HEK293 (cell line): ENCODE measurements at regions not wholly inside any gene's neighbourhood (a gene's known extent, or its start where the extent isn't known, plus 50 kb on each side); places are given as distances from the start of the nearest gene placed in this dataset.

Source experiments
- CTCF ChIP-seq: fragments of 450-650 bp; formaldehyde crosslinking; IDR thresholded peaks from 2 replicates; pipeline ENCODE4 v1.5.1; 2016; ENCODE audit warnings: missing biosample characterization, missing genetic modification characterization
- PBX3 ChIP-seq: sonication (generic); formaldehyde crosslinking; IDR thresholded peaks from 2 replicates; pipeline ENCODE4 v1.8.1; 2022; ENCODE audit warnings: mild to moderate bottlenecking, moderate library complexity, missing genetic modification reagents
- TCF7L2 ChIP-seq: IDR thresholded peaks from 2 replicates; pipeline ENCODE4 v1.6.1; 2011; ENCODE audit warnings: low read depth, mild to moderate bottlenecking, inconsistent platforms, low read length, moderate library complexity, borderline replicate concordance
- YY1 ChIP-seq: fragments of 450-650 bp; formaldehyde crosslinking; IDR thresholded peaks from 2 replicates; pipeline ENCODE4 v1.5.1; 2018; ENCODE audit warnings: missing biosample characterization, missing genetic modification characterization
- ZNF10 ChIP-seq: fragments of 450-650 bp; formaldehyde crosslinking; IDR thresholded peaks from 2 replicates; pipeline ENCODE4 v1.5.1; 2017; ENCODE audit warnings: missing biosample characterization, missing genetic modification characterization
- ZNF211 ChIP-seq: fragments of 450-650 bp; formaldehyde crosslinking; IDR thresholded peaks from 2 replicates; pipeline ENCODE4 v1.5.1; 2016; ENCODE audit warnings: low read depth, missing biosample characterization, missing genetic modification characterization
- ZNF610 ChIP-seq: fragments of 450-650 bp; formaldehyde crosslinking; IDR thresholded peaks from 2 replicates; pipeline ENCODE4 v1.5.1; 2016; ENCODE audit warnings: missing biosample characterization, missing genetic modification characterization, borderline replicate concordance
- ZNF707 ChIP-seq: fragments of 450-650 bp; formaldehyde crosslinking; IDR thresholded peaks from 2 replicates; pipeline ENCODE4 v1.5.1; 2016; ENCODE audit warnings: missing biosample characterization, missing genetic modification characterization
- ZNF843 ChIP-seq: fragments of 450-650 bp; formaldehyde crosslinking; IDR thresholded peaks from 2 replicates; pipeline ENCODE4 v1.5.1; 2016; ENCODE audit warnings: missing biosample characterization, missing genetic modification characterization
- TF ChIP-seq, protein P1 (sequence below): fragments of 450-650 bp; formaldehyde crosslinking; IDR thresholded peaks from 2 replicates; pipeline ENCODE4 v1.5.1; 2016; ENCODE audit warnings: missing biosample characterization, missing genetic modification characterization
- TF ChIP-seq, protein P2 (sequence below): fragments of 450-650 bp; formaldehyde crosslinking; IDR thresholded peaks from 2 replicates; pipeline ENCODE4 v1.5.1; 2016; ENCODE audit warnings: missing biosample characterization, missing genetic modification characterization

DNA sequence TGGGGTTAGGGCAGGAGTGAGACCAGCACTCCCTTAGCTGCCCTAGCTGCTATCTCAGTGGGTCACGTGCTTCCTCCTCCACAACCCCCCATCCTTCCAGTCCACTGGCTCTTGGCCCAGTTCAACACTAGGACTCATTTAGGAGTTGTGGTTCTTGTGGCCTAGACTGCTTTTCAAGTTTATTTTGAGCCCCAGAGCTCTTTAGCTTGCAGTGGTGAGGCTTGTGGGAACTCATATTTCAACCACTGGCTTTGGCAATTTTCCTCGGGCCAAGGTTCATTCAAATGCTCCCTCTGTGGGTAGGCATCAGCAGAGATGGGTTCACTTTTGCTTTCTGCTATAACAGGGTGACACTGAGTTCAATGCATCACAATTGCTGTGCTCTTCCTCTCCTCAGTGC is 436.2 kb upstream of the SLITRK5 start:
- TF ChIP-seq PBX3 (CRISPR knock-in tag) (no peak), ZNF10 (no peak), TCF7L2 (no peak), ZNF707 (tag by site-specific recombination) (no peak), CTCF (tag by site-specific recombination) (no peak), YY1 (tag by site-specific recombination) (no peak), ZNF610 (tag by site-specific recombination) (no peak), ZNF211 (no peak), ZNF843 (tag by site-specific recombination) (no peak)
- TF ChIP-seq, protein P1, sequence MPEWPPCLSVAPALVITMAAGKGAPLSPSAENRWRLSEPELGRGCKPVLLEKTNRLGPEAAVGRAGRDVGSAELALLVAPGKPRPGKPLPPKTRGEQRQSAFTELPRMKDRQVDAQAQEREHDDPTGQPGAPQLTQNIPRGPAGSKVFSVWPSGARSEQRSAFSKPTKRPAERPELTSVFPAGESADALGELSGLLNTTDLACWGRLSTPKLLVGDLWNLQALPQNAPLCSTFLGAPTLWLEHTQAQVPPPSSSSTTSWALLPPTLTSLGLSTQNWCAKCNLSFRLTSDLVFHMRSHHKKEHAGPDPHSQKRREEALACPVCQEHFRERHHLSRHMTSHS = no peak
- TF ChIP-seq, protein P2, sequence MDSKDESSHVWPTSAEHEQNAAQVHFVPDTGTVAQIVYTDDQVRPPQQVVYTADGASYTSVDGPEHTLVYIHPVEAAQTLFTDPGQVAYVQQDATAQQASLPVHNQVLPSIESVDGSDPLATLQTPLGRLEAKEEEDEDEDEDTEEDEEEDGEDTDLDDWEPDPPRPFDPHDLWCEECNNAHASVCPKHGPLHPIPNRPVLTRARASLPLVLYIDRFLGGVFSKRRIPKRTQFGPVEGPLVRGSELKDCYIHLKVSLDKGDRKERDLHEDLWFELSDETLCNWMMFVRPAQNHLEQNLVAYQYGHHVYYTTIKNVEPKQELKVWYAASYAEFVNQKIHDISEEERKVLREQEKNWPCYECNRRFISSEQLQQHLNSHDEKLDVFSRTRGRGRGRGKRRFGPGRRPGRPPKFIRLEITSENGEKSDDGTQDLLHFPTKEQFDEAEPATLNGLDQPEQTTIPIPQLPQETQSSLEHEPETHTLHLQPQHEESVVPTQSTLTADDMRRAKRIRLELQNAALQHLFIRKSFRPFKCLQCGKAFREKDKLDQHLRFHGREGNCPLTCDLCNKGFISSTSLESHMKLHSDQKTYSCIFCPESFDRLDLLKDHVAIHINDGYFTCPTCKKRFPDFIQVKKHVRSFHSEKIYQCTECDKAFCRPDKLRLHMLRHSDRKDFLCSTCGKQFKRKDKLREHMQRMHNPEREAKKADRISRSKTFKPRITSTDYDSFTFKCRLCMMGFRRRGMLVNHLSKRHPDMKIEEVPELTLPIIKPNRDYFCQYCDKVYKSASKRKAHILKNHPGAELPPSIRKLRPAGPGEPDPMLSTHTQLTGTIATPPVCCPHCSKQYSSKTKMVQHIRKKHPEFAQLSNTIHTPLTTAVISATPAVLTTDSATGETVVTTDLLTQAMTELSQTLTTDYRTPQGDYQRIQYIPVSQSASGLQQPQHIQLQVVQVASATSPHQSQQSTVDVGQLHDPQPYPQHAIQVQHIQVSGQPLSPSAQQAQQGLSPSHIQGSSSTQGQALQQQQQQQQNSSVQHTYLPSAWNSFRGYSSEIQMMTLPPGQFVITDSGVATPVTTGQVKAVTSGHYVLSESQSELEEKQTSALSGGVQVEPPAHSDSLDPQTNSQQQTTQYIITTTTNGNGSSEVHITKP (tag by site-specific recombination) = no peak
